ENCODE measurements at regions not wholly inside any gene's neighbourhood (a gene's known extent, or its start where the extent isn't known, plus 50 kb on each side); places are given as distances from the start of the nearest gene placed in this dataset.

- Histone ChIP-seq H3K36me3 (no peaks in the 10 kb centered on the region), H3K9me3 (no peaks in the 10 kb centered on the region), H3K4me1 (no peaks in the 10 kb centered on the region), H3K4me3 (replicated peaks in 1 of 3) (no peak overlapping the region), H3K27ac (no peak overlapping the region), H3K27me3 (no peaks in the 10 kb centered on the region)
- TF ChIP-seq, protein P1, sequence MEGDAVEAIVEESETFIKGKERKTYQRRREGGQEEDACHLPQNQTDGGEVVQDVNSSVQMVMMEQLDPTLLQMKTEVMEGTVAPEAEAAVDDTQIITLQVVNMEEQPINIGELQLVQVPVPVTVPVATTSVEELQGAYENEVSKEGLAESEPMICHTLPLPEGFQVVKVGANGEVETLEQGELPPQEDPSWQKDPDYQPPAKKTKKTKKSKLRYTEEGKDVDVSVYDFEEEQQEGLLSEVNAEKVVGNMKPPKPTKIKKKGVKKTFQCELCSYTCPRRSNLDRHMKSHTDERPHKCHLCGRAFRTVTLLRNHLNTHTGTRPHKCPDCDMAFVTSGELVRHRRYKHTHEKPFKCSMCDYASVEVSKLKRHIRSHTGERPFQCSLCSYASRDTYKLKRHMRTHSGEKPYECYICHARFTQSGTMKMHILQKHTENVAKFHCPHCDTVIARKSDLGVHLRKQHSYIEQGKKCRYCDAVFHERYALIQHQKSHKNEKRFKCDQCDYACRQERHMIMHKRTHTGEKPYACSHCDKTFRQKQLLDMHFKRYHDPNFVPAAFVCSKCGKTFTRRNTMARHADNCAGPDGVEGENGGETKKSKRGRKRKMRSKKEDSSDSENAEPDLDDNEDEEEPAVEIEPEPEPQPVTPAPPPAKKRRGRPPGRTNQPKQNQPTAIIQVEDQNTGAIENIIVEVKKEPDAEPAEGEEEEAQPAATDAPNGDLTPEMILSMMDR (IDR thresholded peaks at IDR 0.05) = no peak
- no peak for TF ChIP-seq POLR2A (IDR thresholded peaks at IDR 0.05)
- intact Hi-C loops (cut with DNase I) = no loop called here
- 58 to 73% methylated on average over 4 of the region's 4 CpGs for WGBS, 2 donors
- DNase-seq = no peak
Measured at GRCh38 chr6:88544986-88545612, 379.0 kb upstream of the CNR1 start.

DNA sequence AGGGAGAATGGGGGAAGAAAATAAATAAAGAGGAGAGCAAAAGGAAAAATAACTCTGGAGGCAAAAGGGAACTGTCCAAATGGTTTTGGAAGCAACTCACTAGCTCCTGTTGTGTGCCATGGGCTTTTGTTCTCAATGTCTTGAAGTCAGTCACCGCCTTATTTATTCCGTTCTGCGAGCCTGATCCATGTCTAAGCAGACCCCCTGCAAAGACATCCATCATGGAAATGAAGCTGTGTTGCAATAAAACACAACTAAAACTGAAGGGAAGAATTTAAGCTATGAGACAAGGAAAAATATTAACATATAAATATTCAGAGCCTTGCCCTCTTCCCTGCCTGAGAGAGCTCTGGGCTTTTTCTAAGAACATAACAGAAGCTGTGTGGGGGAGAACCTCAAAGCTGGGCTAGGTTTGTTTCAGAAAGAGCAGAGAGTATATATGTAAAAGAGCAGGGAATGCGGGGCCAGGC lies 373.2 kb upstream of the CNR1 start:
- no peaks in the 10 kb centered on the region for H3K27me3 ChIP-seq
- TF ChIP-seq, protein P1 (IDR thresholded peaks at IDR 0.05) = no peak
- TF ChIP-seq POLR2A (IDR thresholded peaks at IDR 0.05) = no peak
- H3K4me1 ChIP-seq = no peaks in the 10 kb centered on the region
- WGBS, 2 donors = 53 to 65% methylated on average over 4 of the region's 4 CpGs
- H3K9me3 ChIP-seq = no peaks in the 10 kb centered on the region
- intact Hi-C loops (cut with DNase I) = no loop called here
- DNase-seq = no peak
- no peak overlapping the region for H3K4me3 ChIP-seq (replicated peaks in 1 of 3)
- H3K36me3 ChIP-seq = no peaks in the 10 kb centered on the region
- H3K27ac ChIP-seq = no peak overlapping the region

GRCh38 chr6:88538840-88539239 lies 372.7 kb upstream of the CNR1 start:
- no peak overlapping the region for H3K4me3 ChIP-seq (replicated peaks in 1 of 3)
- H3K4me1 ChIP-seq = no peaks in the 10 kb centered on the region
- H3K36me3 ChIP-seq = no peaks in the 10 kb centered on the region
- H3K27ac ChIP-seq = no peak overlapping the region
- H3K27me3 ChIP-seq = no peaks in the 10 kb centered on the region
- no peaks in the 10 kb centered on the region for H3K9me3 ChIP-seq
- no peak for DNase-seq
- TF ChIP-seq POLR2A (IDR thresholded peaks at IDR 0.05) = no peak
- TF ChIP-seq, protein P1 (IDR thresholded peaks at IDR 0.05) = no peak
- 69 to 77% methylated on average over 3 of the region's 3 CpGs for WGBS, 2 donors
- intact Hi-C loops (cut with DNase I) = no loop called here

DNA sequence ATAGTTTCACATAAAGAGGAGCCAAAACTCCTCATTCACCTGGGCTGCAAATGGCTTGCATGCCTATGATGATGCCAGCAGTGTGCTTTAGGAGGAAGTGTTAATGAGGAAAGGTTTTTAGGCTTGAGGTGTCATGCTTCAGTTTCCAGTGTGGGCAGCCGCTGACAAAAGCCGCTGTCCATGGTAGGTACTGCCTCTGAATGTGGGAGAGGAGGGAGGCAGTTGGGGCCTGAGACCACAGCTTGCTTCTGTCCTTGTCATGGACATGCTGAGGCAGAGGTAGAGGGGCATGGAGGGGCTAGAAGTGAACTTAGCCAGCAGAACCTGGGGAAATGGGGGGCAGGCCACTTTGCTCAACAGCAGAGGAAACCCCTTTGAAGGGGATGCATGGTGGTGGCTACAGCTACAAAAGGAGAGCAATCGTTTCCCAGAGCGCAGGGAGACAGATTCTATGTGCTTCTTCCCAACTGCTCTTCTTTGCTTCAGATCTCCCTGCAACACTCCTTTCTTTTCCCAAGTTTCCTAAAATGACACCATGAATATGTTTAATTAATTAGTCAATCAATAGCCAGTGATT lies 372.1 kb upstream of the CNR1 start:
- WGBS, 2 donors = 49 to 64% methylated on average over 4 of the region's 4 CpGs
- DNase-seq = no peak
- Histone ChIP-seq H3K27ac (no peak overlapping the region), H3K9me3 (no peaks in the 10 kb centered on the region), H3K36me3 (no peaks in the 10 kb centered on the region), H3K27me3 (no peaks in the 10 kb centered on the region), H3K4me1 (no peaks in the 10 kb centered on the region), H3K4me3 (replicated peaks in 1 of 3) (no peak overlapping the region)
- no peak for TF ChIP-seq POLR2A (IDR thresholded peaks at IDR 0.05)
- TF ChIP-seq, protein P1 (IDR thresholded peaks at IDR 0.05) = no peak
- intact Hi-C loops (cut with DNase I) = no loop called here

- no peaks in the 10 kb centered on the region for H3K9me3 ChIP-seq
- H3K36me3 ChIP-seq = no peaks in the 10 kb centered on the region
- no peak for DNase-seq
- no peak overlapping the region for H3K27ac ChIP-seq
- TF ChIP-seq POLR2A (IDR thresholded peaks at IDR 0.05) = no peak
- TF ChIP-seq, protein P1 (IDR thresholded peaks at IDR 0.05) = no peak
- H3K4me3 ChIP-seq (replicated peaks in 1 of 3) = no peak overlapping the region
- H3K27me3 ChIP-seq = no peaks in the 10 kb centered on the region
- intact Hi-C loops (cut with DNase I) = no loop called here
- H3K4me1 ChIP-seq = no peaks in the 10 kb centered on the region
- WGBS, 2 donors = 57 to 70% methylated on average over 11 of the region's 11 CpGs
Measured at GRCh38 chr6:88536071-88536625, 370.0 kb upstream of the CNR1 start.

Data from thyroid gland (tissue), 4 donors.